Neural progenitor cell (in vitro differentiated cells): ENCODE measurements at regions not wholly inside any gene's neighbourhood (a gene's known extent, or its start where the extent isn't known, plus 50 kb on each side); places are given as distances from the start of the nearest gene placed in this dataset.

Experiments used
- CTCF ChIP-seq: fragments of 200-600 bp; sonication (generic); IDR thresholded peaks from 2 replicates; pipeline ENCODE4 v1.5.1; 2017; ENCODE audit warnings: antibody characterized with exemption, mild to moderate bottlenecking
- EZH2 ChIP-seq: fragments of 200-600 bp; sonication (generic); IDR thresholded peaks from 2 replicates; pipeline ENCODE4 v1.6.1; 2017; ENCODE audit warnings: antibody characterized with exemption, mild to moderate bottlenecking, moderate library complexity

DNA sequence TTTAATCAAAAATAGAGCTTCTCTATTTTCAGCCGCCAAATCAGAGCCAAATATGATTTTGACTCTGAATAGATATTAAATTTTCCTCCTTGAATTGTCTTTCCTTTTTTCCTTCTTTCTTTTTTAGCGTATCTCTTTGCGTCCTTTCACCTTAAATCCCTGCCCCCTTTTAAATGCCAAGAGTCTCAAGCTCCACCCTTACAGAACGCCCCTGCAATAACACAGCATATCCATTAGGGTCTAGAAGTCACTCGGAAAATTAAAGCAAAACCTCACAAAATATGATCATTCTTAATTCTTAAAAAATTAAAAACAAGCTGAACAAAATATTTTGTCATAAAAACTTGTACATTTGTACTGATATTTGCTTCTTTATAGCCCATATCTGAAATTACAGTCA lies 51.3 kb upstream of the GRM8 start:
- TF ChIP-seq CTCF = peak; percentile 13
- TF ChIP-seq EZH2 = no peak
